GM13976 (cell line): ENCODE measurements at regions not wholly inside any gene's neighbourhood (a gene's known extent, or its start where the extent isn't known, plus 50 kb on each side); places are given as distances from the start of the nearest gene placed in this dataset.

Source experiments
- DNase-seq: peaks from one replicate; pipeline ENCODE4 v3.0.0; 2012; ENCODE audit warnings: low spot score
- in situ Hi-C: fragments of 300-500 bp; cut with MboI; formaldehyde crosslinking; loops from one replicate; pipeline ENCODE4 v1.12.0; 2022; ENCODE audit warnings: low sequenced_read_pairs, mixed read lengths, inconsistent platforms; ENCODE audit not compliant: unreplicated experiment
- TF ChIP-seq, protein P1 (sequence below): IDR thresholded peaks from 2 replicates; pipeline ENCODE4 v1.5.1; 2012; ENCODE audit warnings: borderline replicate concordance, mild to moderate bottlenecking; ENCODE audit not compliant: insufficient read depth; ENCODE audit errors: extremely low read depth, missing control alignments, control extremely low read depth

DNA sequence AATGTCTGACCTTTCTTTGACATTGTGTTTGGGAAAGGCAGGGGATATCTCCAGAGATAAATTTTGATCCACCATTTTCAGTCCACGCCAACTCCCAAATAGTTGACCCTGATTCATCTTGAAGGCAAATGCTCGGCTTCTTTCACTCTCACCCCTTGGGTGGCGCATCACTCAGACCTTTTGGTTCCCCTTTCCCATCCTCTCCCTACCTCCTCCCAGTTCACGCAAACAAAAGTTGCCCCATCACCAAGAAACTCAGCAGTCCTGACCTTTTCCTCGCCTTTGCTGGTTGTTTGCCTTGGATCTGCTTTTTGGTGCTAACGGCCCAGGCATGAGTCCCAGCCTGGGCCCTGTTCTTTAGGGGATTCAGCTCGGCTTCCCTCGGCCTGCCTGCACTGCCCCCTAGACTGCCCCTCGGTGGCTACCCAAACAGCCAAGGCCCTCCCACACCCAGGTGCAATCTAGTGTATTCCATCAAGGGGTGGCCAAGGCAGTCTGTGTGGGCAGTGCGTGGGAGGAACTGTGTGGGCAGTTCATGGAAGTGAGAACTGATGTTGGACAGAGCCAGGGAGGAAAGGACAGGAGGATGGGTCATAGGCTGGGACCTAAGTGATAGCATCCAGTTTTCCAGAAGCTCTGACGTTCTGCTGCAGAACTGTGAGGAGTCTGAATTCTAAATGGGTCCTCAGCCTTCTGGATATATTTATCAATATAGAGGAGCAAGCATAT, 255.7 kb downstream of the DLEU7 start:
- DNase-seq: no peak
- TF ChIP-seq, protein P1, sequence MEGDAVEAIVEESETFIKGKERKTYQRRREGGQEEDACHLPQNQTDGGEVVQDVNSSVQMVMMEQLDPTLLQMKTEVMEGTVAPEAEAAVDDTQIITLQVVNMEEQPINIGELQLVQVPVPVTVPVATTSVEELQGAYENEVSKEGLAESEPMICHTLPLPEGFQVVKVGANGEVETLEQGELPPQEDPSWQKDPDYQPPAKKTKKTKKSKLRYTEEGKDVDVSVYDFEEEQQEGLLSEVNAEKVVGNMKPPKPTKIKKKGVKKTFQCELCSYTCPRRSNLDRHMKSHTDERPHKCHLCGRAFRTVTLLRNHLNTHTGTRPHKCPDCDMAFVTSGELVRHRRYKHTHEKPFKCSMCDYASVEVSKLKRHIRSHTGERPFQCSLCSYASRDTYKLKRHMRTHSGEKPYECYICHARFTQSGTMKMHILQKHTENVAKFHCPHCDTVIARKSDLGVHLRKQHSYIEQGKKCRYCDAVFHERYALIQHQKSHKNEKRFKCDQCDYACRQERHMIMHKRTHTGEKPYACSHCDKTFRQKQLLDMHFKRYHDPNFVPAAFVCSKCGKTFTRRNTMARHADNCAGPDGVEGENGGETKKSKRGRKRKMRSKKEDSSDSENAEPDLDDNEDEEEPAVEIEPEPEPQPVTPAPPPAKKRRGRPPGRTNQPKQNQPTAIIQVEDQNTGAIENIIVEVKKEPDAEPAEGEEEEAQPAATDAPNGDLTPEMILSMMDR: no peak
- in situ Hi-C loops: no loop called here

DNA sequence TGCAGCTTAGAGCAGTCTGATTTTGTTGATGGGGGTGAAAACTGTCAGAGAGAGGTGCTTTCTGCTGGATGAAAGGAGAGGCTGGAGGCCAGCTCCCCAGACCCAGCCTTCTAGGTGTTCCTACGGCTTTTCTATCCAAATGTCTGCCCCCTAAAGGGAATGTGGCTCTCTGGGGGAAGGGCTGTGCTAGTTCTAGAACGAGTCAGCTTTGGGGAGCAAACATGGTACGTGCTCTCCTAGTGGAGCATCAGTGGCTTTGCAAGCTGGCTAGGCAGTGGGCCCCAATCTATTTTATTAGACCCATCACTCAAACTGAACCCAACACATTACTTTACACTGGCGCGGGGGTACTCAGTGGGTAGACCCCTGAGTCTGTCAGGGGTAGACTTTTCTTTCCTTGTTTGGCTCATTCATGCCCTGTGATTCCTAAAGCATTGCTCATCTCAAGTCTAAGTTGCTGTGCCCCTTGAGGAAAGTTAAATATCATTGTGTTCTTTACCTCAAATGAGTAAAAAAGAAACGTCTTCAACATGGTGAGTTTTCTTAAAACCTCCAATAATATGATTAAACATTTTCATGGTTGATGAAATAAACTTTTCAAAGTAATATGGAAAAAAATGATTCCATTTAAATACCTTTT, 254.9 kb downstream of the DLEU7 start:
- in situ Hi-C loops: no loop called here
- TF ChIP-seq, protein P1: no peak
- DNase-seq: no peak

DNA sequence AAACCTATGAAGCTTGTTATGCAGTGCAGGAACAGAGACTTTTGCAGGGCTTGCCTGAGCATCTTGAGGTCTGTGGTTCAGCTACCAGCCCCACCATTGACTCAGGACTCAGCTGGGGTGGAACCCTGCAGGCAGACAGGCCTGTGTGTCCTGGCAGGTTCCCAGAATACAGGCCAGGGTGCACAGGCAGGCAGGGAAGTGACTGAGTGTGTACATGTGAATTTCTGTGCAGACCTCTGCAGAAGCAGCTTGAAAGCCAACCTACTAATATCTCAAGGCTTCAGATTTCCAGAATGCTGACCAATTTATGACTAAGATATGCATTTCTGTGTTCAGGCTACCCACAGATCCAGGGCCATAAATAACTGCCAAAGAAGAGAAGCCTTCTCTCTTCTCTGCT, 254.4 kb downstream of the DLEU7 start:
- peak; percentile 10 for DNase-seq
- in situ Hi-C loops: no loop called here
- TF ChIP-seq, protein P1: no peak

DNA sequence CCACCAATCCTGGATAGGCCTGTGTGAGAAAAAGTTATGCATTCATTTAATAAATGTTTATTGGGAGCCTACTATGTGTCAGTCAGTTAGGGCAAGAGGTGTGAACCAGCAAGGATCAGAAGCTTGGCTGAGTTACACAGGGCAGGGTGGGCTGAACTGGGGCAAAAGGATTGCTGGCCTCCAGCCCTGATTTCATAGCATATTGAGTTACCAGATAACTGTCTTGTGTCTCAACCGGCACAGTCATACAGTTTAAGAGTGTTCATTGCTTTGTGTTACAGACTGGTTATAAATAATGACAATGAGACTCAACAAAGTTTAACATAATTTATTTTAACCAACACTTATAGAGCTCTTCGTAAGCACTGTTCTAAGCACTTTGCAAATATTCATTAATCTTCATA, 253.8 kb downstream of the DLEU7 start:
- TF ChIP-seq, protein P1: no peak
- in situ Hi-C loops: no loop called here
- DNase-seq: no peak

DNA sequence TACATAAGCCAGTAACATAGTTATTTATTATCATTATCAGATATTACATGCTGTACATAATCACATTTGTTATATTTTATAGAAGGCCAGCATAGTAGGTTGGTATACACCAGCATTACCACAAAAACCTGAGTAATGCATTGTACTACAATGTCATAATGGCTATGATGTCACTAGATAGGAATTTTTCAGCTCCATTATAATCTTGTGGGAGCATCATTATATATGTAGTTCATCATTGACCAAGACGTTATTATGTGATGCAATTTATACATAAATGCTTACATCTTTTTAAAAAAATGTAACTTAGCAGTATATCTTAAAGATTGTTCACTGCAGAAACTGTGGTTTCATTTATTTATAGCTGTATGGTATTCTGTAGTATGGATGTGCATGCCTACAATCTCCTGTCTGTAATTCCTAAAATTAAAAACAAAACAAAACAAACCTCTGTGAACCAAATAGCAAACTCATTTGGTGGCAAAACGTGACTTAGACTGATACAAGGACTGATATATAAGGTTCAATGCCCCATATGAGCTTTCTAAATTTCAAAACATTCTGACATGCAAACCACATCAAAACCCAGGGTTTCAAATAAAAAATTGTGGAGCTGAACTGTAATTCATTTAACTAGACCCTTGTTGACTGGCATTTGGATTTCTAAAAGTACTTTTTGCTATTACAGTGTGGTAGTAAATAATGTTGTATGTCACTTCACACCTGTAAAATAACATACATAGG, 250.9 kb downstream of the DLEU7 start:
- TF ChIP-seq, protein P1: no peak
- no peak for DNase-seq
- in situ Hi-C loops: no loop called here

DNA sequence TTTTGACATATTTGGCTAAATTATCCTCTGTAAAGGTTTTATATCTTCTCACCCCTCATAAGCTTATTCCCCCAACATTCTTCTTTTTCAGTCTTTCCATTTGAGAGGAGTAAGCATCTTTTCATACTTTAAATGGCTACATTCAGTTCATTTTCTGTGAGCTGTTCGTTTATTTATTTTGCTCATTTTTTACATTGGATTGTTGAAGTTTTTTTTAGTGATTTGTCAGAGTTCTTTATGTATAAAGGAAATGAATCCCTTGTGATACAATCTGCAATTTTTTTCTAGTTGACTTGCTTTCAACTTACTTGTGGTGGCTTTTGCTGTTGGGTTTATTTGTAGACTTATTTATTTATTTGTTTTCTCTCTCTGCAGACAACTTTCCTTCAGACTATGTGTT, 250.3 kb downstream of the DLEU7 start:
- TF ChIP-seq, protein P1: no peak
- DNase-seq: no peak
- in situ Hi-C loops: no loop called here
